Ascending aorta (tissue), 2 donors: ENCODE measurements at regions not wholly inside any gene's neighbourhood (a gene's known extent, or its start where the extent isn't known, plus 50 kb on each side); places are given as distances from the start of the nearest gene placed in this dataset.
"Not testable (repeated sequence)": the region's sequence is repeated elsewhere in the genome, so short reads cannot be mapped to it uniquely, and the experiment has no call there.

Experiments
- DNase-seq, 2 donors: peaks; one replicate each; pipeline ENCODE4 v3.0.0-alpha.2; 2019; ENCODE audit warnings: low spot score in 2 of 2
- H3K27ac ChIP-seq, 2 donors: fragments of 200-600 bp; sonication (generic); one replicate each; pipeline ENCODE4 v1.5.1; 2016 to 2017; ENCODE audit warnings: mild to moderate bottlenecking in 1 of 2
- H3K27me3 ChIP-seq: fragments of 200-600 bp; sonication (generic); one replicate; pipeline ENCODE4 v1.5.1; 2017
- H3K36me3 ChIP-seq, 2 donors: fragments of 200-600 bp; sonication (generic); one replicate each; pipeline ENCODE4 v1.5.1; 2016
- H3K4me1 ChIP-seq, 2 donors: fragments of 200-600 bp; sonication (generic); one replicate each; pipeline ENCODE4 v1.5.1; 2016 to 2017; ENCODE audit warnings: mild to moderate bottlenecking in 1 of 2
- H3K4me3 ChIP-seq, 2 donors: fragments of 200-600 bp; sonication (generic); one replicate each; pipeline ENCODE4 v1.5.1; 2016 to 2017; ENCODE audit warnings: mild to moderate bottlenecking in 1 of 2
- H3K9me3 ChIP-seq, 2 donors: fragments of 200-600 bp; sonication (generic); one replicate each; pipeline ENCODE4 v1.5.1; 2016
- intact Hi-C: fragments of 100-400 bp; cut with DNase I; formaldehyde crosslinking; loops from one replicate; pipeline ENCODE4 v1.15.1; 2023
- TF ChIP-seq, protein P1 (sequence below), 3 experiments: fragments of 200-600 bp in 2 of 3; fragments of 450-650 bp in 1 of 3; sonication (generic) in 2 of 3; IDR thresholded peaks; one replicate each; pipeline ENCODE4 v1.5.1; 2016 to 2019; ENCODE audit warnings: antibody characterized with exemption in 3 of 3, mild to moderate bottlenecking in 1 of 3, moderate library complexity in 1 of 3

DNA sequence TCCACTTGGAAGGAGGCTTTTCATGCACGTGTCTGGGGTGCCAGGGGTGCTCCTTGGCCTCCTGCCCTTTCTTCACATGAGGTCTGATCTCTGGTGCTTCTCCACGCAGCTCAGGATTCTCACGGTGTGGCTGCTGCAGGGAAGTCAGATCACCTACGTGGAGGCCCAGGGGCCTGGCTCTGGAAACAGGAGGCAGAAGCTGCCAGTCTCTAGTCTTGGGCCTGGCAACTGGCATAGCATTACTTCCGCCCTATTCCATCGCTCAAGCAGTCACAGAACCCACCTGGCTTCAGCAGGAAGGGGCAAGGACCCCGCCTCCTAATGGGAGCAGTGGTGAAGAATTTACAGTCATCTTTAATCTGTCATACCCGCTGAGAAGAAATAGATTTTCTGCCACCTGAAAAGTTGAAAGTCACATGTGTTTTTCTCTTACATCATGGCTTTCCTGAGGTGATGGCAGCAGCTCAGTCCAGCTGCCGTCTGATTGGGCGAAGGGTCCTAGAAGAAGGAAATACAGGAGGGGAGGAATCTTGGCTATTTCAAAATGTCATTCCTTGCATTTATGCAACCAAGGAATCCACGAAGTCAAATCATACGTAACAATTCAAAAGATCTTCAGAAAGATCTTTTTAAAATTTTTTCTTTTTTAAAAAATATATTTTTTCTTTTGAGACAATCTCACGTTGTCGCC, 50.1 kb upstream of the DKK3 start:
- TF ChIP-seq, protein P1, sequence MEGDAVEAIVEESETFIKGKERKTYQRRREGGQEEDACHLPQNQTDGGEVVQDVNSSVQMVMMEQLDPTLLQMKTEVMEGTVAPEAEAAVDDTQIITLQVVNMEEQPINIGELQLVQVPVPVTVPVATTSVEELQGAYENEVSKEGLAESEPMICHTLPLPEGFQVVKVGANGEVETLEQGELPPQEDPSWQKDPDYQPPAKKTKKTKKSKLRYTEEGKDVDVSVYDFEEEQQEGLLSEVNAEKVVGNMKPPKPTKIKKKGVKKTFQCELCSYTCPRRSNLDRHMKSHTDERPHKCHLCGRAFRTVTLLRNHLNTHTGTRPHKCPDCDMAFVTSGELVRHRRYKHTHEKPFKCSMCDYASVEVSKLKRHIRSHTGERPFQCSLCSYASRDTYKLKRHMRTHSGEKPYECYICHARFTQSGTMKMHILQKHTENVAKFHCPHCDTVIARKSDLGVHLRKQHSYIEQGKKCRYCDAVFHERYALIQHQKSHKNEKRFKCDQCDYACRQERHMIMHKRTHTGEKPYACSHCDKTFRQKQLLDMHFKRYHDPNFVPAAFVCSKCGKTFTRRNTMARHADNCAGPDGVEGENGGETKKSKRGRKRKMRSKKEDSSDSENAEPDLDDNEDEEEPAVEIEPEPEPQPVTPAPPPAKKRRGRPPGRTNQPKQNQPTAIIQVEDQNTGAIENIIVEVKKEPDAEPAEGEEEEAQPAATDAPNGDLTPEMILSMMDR (IDR thresholded peaks at IDR 0.05) = no peak
- no peaks in the 10 kb centered on the region for H3K27me3 ChIP-seq
- peak in 1 of 2 donors; percentile 52 for DNase-seq
- no peak overlapping the region for H3K4me3 ChIP-seq
- no peaks in the 10 kb centered on the region for H3K36me3 ChIP-seq
- H3K9me3 ChIP-seq = no peaks in the 10 kb centered on the region
- no peak overlapping the region for H3K27ac ChIP-seq
- peaks cover 0 to 6% of the 10 kb centered on the region in 2 donors for H3K4me1 ChIP-seq
- intact Hi-C loops = loop anchor here (10.0 kb wide), 2 partner anchors 56 to 836 kb away; partner anchors contain the start of gene MICAL2

DNA sequence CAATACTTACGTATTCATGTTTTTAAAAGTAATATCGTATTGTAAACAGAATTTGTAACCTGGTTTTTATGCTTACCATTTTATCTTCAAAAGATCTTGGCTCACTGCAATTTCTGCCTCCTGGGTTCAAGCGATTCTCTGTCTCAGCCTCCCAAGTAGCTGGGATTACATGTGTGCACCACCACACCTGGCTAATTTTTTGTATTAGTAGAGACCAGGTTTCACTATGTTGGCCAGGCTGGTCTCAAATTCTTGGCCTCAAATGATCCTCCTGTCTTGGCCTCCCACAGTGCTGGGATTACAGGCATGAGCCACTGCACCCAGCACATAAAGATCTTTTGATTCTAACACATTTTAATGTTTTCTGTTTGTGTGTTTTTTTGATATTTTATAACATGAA, 50.7 kb upstream of the DKK3 start:
- not testable (repeated sequence) for H3K4me1 ChIP-seq, DNase-seq, H3K9me3 ChIP-seq, H3K27me3 ChIP-seq, H3K4me3 ChIP-seq, H3K27ac ChIP-seq, H3K36me3 ChIP-seq
- intact Hi-C loops = loop anchor here (10.0 kb wide), 2 partner anchors 56 to 836 kb away; partner anchors contain the start of gene MICAL2

DNA sequence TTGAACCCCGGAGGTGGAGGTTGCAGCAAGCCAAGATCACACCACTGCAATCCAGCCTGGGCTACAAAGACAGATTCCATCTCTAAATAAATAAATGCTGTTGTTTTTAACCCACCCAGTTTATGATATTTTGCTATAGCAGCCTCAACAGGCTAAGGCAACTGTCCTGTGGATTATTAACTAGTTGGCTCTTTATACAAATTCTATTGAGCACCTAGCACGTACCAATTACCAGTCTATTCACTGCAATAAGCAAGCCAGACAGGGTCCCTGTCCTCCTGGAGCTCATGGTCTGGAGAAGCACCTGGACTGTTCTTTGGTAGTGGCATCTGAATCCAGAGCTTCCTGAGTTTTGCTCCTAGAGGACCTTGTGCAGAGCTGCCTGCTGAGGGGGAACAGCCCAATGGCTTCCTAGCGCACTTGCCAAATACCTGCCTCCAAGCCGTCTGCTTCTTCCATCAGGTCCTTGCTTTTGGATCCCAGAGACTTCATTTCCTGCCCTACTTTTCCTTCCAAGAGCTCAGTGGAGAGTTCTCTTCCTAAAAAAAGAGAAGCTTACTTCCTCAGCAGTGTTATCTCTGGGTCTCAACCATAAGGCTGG, 49.9 kb upstream of the MICAL2 start:
- TF ChIP-seq, protein P1 (IDR thresholded peaks at IDR 0.05) = no peak
- no peak for DNase-seq
- Histone ChIP-seq H3K27me3 (no peaks in the 10 kb centered on the region), H3K9me3 (no peaks in the 10 kb centered on the region), H3K27ac (no peak overlapping the region), H3K4me3 (no peak overlapping the region), H3K4me1 (no peaks in the 10 kb centered on the region), H3K36me3 (no peaks in the 10 kb centered on the region)
- intact Hi-C loops = no loop called here
